ENCODE measurements at regions not wholly inside any gene's neighbourhood (a gene's known extent, or its start where the extent isn't known, plus 50 kb on each side); places are given as distances from the start of the nearest gene placed in this dataset.
"Not testable (repeated sequence)": the region's sequence is repeated elsewhere in the genome, so short reads cannot be mapped to it uniquely, and the experiment has no call there.

- no peak for TF ChIP-seq CTCF (IDR thresholded peaks at IDR 0.05; ENCODE audit: unreplicated experiment)
- no peaks in the 10 kb centered on the region for H3K27me3 Mint-ChIP-seq (ENCODE audit: low read depth)
- no peak overlapping the region for H3K4me3 Mint-ChIP-seq
- H3K9me3 Mint-ChIP-seq: peaks cover 31% of the 10 kb centered on the region
- DNase-seq (ENCODE audit: low spot score in 2 of 2, unreplicated experiment in 2 of 2): no peak
- H3K27ac Mint-ChIP-seq: no peak overlapping the region
- H3K4me1 Mint-ChIP-seq: no peaks in the 10 kb centered on the region
- no peaks in the 10 kb centered on the region for H3K36me3 Mint-ChIP-seq
These were observed 732.7 kb downstream of the NR4A2 start for GRCh38 chr2:155599834-155600233.

- Mint-ChIP-seq H3K36me3 (no peaks in the 10 kb centered on the region), H3K4me1 (no peaks in the 10 kb centered on the region), H3K27me3 (ENCODE audit: low read depth) (peaks cover 2% of the 10 kb centered on the region), H3K27ac (no peak overlapping the region), H3K9me3 (peaks cover 24% of the 10 kb centered on the region), H3K4me3 (no peak overlapping the region)
- no peak for TF ChIP-seq CTCF (IDR thresholded peaks at IDR 0.05; ENCODE audit: unreplicated experiment)
- no peak for DNase-seq (ENCODE audit: low spot score in 2 of 2, unreplicated experiment in 2 of 2)
These were observed 748.8 kb downstream of the NR4A2 start for GRCh38 chr2:155583674-155584195.

GRCh38 chr2:155574941-155575340 lies 757.6 kb downstream of the NR4A2 start:
- TF ChIP-seq CTCF (IDR thresholded peaks at IDR 0.05; ENCODE audit: unreplicated experiment): no peak
- H3K36me3 Mint-ChIP-seq: no peaks in the 10 kb centered on the region
- no peak overlapping the region for H3K27ac Mint-ChIP-seq
- H3K4me1 Mint-ChIP-seq: no peaks in the 10 kb centered on the region
- H3K9me3 Mint-ChIP-seq: peaks cover 18% of the 10 kb centered on the region
- H3K27me3 Mint-ChIP-seq (ENCODE audit: low read depth): no peaks in the 10 kb centered on the region
- H3K4me3 Mint-ChIP-seq: no peak overlapping the region
- DNase-seq (ENCODE audit: low spot score in 2 of 2, unreplicated experiment in 2 of 2): no peak

- H3K36me3 Mint-ChIP-seq: no peaks in the 10 kb centered on the region
- no peak for TF ChIP-seq CTCF (IDR thresholded peaks at IDR 0.05; ENCODE audit: unreplicated experiment)
- no peak for DNase-seq (ENCODE audit: low spot score in 2 of 2, unreplicated experiment in 2 of 2)
- H3K4me1 Mint-ChIP-seq: peaks cover 8% of the 10 kb centered on the region
- H3K9me3 Mint-ChIP-seq: peaks cover 5% of the 10 kb centered on the region
- H3K27ac Mint-ChIP-seq: no peak overlapping the region
- no peak overlapping the region for H3K4me3 Mint-ChIP-seq
- H3K27me3 Mint-ChIP-seq (ENCODE audit: low read depth): peaks cover 1% of the 10 kb centered on the region
These were observed 785.0 kb downstream of the NR4A2 start for GRCh38 chr2:155547571-155547970.

GRCh38 chr2:155546721-155547555 lies 785.6 kb downstream of the NR4A2 start:
- TF ChIP-seq CTCF (IDR thresholded peaks at IDR 0.05; ENCODE audit: unreplicated experiment): no peak
- Mint-ChIP-seq H3K27me3 (ENCODE audit: low read depth) (no peaks in the 10 kb centered on the region), H3K36me3 (no peaks in the 10 kb centered on the region), H3K4me3 (no peak overlapping the region), H3K9me3 (peaks cover 5% of the 10 kb centered on the region), H3K4me1 (peaks cover 8% of the 10 kb centered on the region), H3K27ac (no peak overlapping the region)
- no peak for DNase-seq (ENCODE audit: low spot score in 2 of 2, unreplicated experiment in 2 of 2)

- H3K27me3 Mint-ChIP-seq (ENCODE audit: low read depth); H3K27ac Mint-ChIP-seq; H3K4me3 Mint-ChIP-seq; DNase-seq (ENCODE audit: low spot score in 2 of 2, unreplicated experiment in 2 of 2); H3K4me1 Mint-ChIP-seq; H3K36me3 Mint-ChIP-seq; H3K9me3 Mint-ChIP-seq: not testable (repeated sequence)
These were observed 793.5 kb downstream of the NR4A2 start for GRCh38 chr2:155539028-155539427.

Data from mesothelial cell of epicardium (in vitro differentiated cells).